Stimulated activated naive B cell treated with anti-CD40 and anti-IgM and Interleukin-4, amounts not matched to agents 10 μg/mL and 1 μg/mL and 100 μg/mL, for 72 hours (primary cell): ENCODE measurements at regions not wholly inside any gene's neighbourhood (a gene's known extent, or its start where the extent isn't known, plus 50 kb on each side); places are given as distances from the start of the nearest gene placed in this dataset.
A peak's percentile ranks its signal among the peaks of the same experiment; 100 is the strongest.
"Not testable (repeated sequence)": the region's sequence is repeated elsewhere in the genome, so short reads cannot be mapped to it uniquely, and the experiment has no call there.

Experiments used
- ATAC-seq, 2 donors: fragments of 150-1000 bp; cut with Tn5 transposase; replicated peaks; 2 replicates each; pipeline ENCODE4 v1.10.0; 2021; ENCODE audit warnings: moderate library complexity in 1 of 2
- DNase-seq: peaks from one replicate; pipeline ENCODE4 v3.0.0; 2021
- H3K27ac Mint-ChIP-seq: one replicate; pipeline ENCODE4 v1.8.0; 2022; ENCODE audit warnings: mild to moderate bottlenecking, mixed read lengths
- H3K27me3 Mint-ChIP-seq, 2 donors: one replicate each; pipeline ENCODE4 v1.8.0; 2022; ENCODE audit warnings: mixed read lengths in 2 of 2
- H3K36me3 Mint-ChIP-seq, 2 donors: one replicate each; pipeline ENCODE4 v1.8.0; 2022; ENCODE audit warnings: mixed read lengths in 2 of 2, mild to moderate bottlenecking in 1 of 2
- H3K4me1 Mint-ChIP-seq, 2 donors: one replicate each; pipeline ENCODE4 v1.8.0; 2022; ENCODE audit warnings: mixed read lengths in 2 of 2, mild to moderate bottlenecking in 1 of 2
- H3K4me3 Mint-ChIP-seq, 2 donors: one replicate each; pipeline ENCODE4 v1.8.0; 2022; ENCODE audit warnings: mild to moderate bottlenecking in 2 of 2, mixed read lengths in 2 of 2, moderate library complexity in 1 of 2
- H3K9me3 Mint-ChIP-seq, 2 donors: one replicate each; pipeline ENCODE4 v1.8.0; 2022; ENCODE audit warnings: mixed read lengths in 2 of 2, mild to moderate bottlenecking in 1 of 2

- Mint-ChIP-seq H3K36me3 (no peaks in the 10 kb centered on the region), H3K27ac (no peak overlapping the region), H3K4me3 (no peak overlapping the region), H3K9me3 (no peaks in the 10 kb centered on the region), H3K27me3 (no peaks in the 10 kb centered on the region), H3K4me1 (peaks cover 0 to 3% of the 10 kb centered on the region in 2 donors)
- DNase-seq (no peak), ATAC-seq (no peak)
These were observed 394.8 kb downstream of the DCDC2C start for GRCh38 chr2:4098137-4098536.

DNA sequence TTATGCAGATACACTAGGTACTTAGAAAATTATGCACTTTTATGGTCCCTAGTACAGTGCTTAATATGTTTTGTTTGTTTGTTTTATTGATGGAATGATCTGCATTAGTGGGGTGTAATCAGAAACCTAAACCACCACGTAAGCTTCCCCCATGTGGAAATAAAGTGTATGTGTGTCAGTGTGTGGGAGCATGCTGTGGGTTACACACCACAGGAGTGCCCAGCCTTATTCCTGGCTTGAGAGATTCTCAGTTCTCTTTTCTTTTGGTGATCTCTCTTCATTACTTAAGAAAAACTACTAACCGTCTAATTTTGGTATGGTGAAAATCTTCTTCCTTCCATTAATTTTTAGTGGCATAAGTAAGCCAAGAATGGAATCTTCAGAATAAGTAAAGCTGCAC lies 398.6 kb downstream of the DCDC2C start:
- Mint-ChIP-seq H3K4me3 (no peak overlapping the region), H3K4me1 (peaks cover 0 to 3% of the 10 kb centered on the region in 2 donors), H3K9me3 (no peaks in the 10 kb centered on the region), H3K36me3 (no peaks in the 10 kb centered on the region), H3K27me3 (no peaks in the 10 kb centered on the region), H3K27ac (no peak overlapping the region)
- DNase-seq (no peak), ATAC-seq (peak; percentile 50 to 53)

GRCh38 chr2:4107179-4107578 lies 403.8 kb downstream of the DCDC2C start:
- no peak overlapping the region for H3K27ac Mint-ChIP-seq
- no peaks in the 10 kb centered on the region for H3K9me3 Mint-ChIP-seq
- H3K36me3 Mint-ChIP-seq, result no peaks in the 10 kb centered on the region
- no peak for ATAC-seq
- H3K4me1 Mint-ChIP-seq, result no peaks in the 10 kb centered on the region
- no peak overlapping the region for H3K4me3 Mint-ChIP-seq
- no peak for DNase-seq
- H3K27me3 Mint-ChIP-seq, result no peaks in the 10 kb centered on the region

GRCh38 chr2:4110273-4110672 lies 406.9 kb downstream of the DCDC2C start:
- DNase-seq (no peak), ATAC-seq (no peak)
- H3K27me3 Mint-ChIP-seq, result no peaks in the 10 kb centered on the region
- no peak overlapping the region for H3K27ac Mint-ChIP-seq
- H3K4me1 Mint-ChIP-seq, result no peaks in the 10 kb centered on the region
- H3K36me3 Mint-ChIP-seq, result no peaks in the 10 kb centered on the region
- peaks cover 0 to under 1% of the 10 kb centered on the region in 2 donors for H3K9me3 Mint-ChIP-seq
- no peak overlapping the region for H3K4me3 Mint-ChIP-seq

DNA sequence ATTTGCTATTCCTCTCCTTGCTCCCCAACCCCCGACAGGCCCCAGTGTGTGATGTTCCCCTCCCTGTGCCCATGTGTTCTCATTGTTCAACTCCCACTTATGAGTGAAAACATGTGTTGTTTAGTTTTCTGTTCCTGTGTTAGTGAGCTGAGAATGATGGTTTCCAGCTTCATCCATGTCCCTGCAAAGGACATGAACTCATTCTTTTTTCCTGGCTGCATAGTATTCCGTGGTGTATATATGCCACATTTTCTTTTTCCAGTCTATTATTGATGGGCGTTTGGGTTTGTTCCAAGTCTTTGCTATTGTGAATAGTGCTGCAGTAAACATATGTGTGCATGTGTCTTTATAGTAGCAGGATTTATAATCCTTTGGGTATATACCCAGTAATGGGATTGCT lies 412.1 kb downstream of the DCDC2C start:
- not testable (repeated sequence) for ATAC-seq, H3K4me1 Mint-ChIP-seq, H3K27me3 Mint-ChIP-seq, H3K4me3 Mint-ChIP-seq, H3K36me3 Mint-ChIP-seq, H3K27ac Mint-ChIP-seq, DNase-seq
- peaks cover 6 to 13% of the 10 kb centered on the region in 2 donors for H3K9me3 Mint-ChIP-seq

- no peak for DNase-seq
- no peaks in the 10 kb centered on the region for H3K36me3 Mint-ChIP-seq
These were observed 419.4 kb downstream of the DCDC2C start for GRCh38 chr2:4122726-4123125.

DNA sequence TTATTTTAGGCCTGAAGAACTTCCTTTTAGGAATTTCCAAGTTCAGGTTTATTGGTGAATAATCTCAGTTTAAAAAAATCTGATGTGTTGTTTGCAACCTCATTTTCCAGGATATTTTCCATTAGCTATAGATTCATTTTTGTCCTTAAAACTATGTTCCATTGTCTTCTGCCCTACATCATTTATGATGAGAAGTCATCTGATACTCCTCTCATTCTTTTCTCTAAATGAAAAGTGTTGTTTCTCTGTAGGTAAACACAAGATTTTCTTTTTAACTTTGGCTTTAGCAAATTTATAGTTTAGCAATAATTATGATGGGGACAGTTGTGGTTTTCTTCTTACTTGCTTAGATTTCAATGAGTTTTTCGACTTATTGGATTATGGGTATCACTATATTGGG lies 427.3 kb downstream of the DCDC2C start:
- H3K4me3 Mint-ChIP-seq, result no peak overlapping the region
- peaks cover 3 to 9% of the 10 kb centered on the region in 2 donors for H3K36me3 Mint-ChIP-seq
- peaks cover 3 to 12% of the 10 kb centered on the region in 2 donors for H3K4me1 Mint-ChIP-seq
- no peaks in the 10 kb centered on the region for H3K27me3 Mint-ChIP-seq
- DNase-seq (no peak), ATAC-seq (no peak)
- H3K27ac Mint-ChIP-seq, result no peak overlapping the region
- H3K9me3 Mint-ChIP-seq, result peaks cover 14 to 22% of the 10 kb centered on the region in 2 donors

More at GRCh38 chr2:4122726-4123125, 419.4 kb downstream of the DCDC2C start:
- no peak for ATAC-seq
- no peak overlapping the region for H3K4me3 Mint-ChIP-seq
- H3K27me3 Mint-ChIP-seq, result no peaks in the 10 kb centered on the region
- no peak overlapping the region for H3K27ac Mint-ChIP-seq
- peaks cover 6 to 18% of the 10 kb centered on the region in 2 donors for H3K9me3 Mint-ChIP-seq
- no peaks in the 10 kb centered on the region for H3K4me1 Mint-ChIP-seq

- ATAC-seq (peak in 1 of 2 donors; percentile 46), DNase-seq (no peak)
- Mint-ChIP-seq H3K4me1 (peaks cover 3 to 19% of the 10 kb centered on the region in 2 donors), H3K36me3 (peaks cover 3 to 9% of the 10 kb centered on the region in 2 donors), H3K9me3 (peaks cover 14 to 18% of the 10 kb centered on the region in 2 donors), H3K27ac (no peak overlapping the region), H3K4me3 (no peak overlapping the region), H3K27me3 (no peaks in the 10 kb centered on the region)
These were observed 431.5 kb downstream of the DCDC2C start for GRCh38 chr2:4134551-4135550.

DNA sequence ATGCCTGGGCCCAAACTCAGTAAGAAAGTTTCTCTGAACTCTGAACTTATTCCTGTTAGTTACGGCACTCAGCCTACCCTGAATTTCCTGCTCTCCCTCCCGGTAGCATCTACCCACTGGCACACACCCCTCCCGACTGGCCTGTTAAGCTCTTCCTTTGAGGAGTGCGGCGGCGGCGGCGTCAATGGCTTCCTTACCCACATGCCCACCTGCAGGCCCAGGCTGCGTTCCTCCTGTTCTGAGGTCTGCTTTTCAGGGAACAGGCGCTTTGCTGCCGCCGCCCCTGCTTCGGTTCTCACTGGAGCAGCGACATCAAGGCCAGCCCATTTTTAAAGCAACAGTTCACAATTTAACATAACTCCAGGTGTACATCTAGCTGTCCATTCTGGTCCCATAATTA lies 432.4 kb downstream of the DCDC2C start:
- Mint-ChIP-seq H3K4me1 (peaks cover 3 to 19% of the 10 kb centered on the region in 2 donors), H3K9me3 (peaks cover 10 to 15% of the 10 kb centered on the region in 2 donors), H3K27me3 (no peaks in the 10 kb centered on the region), H3K36me3 (peaks cover 3 to 7% of the 10 kb centered on the region in 2 donors), H3K4me3 (peak overlapping the region in 1 of 2 donors; percentile 70), H3K27ac (no peak overlapping the region)
- peak in 1 of 2 donors; percentile 31 for ATAC-seq
- DNase-seq, result no peak

- Mint-ChIP-seq H3K9me3 (peaks cover 0 to 3% of the 10 kb centered on the region in 2 donors), H3K27me3 (no peaks in the 10 kb centered on the region), H3K4me3 (no peak overlapping the region), H3K4me1 (peaks cover 3 to 19% of the 10 kb centered on the region in 2 donors), H3K36me3 (no peaks in the 10 kb centered on the region), H3K27ac (no peak overlapping the region)
- DNase-seq (no peak), ATAC-seq (no peak)
These were observed 435.9 kb downstream of the DCDC2C start for GRCh38 chr2:4139316-4139715.

DNA sequence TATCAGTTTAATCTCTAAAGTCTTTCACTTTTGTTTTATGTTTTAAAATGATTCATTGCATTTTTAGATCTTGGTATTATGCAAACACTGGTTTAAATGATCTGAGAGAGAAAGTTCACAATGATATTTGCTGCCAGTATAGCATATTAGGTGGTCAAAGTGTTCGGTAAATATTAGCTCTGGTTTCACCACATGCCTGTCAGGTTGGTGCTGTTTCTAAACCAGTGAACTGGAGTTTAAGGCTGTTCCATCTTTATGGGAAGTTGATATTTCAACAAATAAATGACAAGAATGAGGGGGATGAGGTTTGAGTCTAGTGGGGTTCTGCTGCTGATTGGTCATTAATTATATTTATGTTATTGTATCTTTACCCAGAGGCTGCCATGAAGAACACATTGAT lies 436.4 kb downstream of the DCDC2C start:
- H3K36me3 Mint-ChIP-seq, result no peaks in the 10 kb centered on the region
- ATAC-seq, result no peak
- peaks cover 3 to 16% of the 10 kb centered on the region in 2 donors for H3K4me1 Mint-ChIP-seq
- no peak for DNase-seq
- H3K27ac Mint-ChIP-seq, result no peak overlapping the region
- H3K9me3 Mint-ChIP-seq, result peaks cover 0 to 5% of the 10 kb centered on the region in 2 donors
- H3K4me3 Mint-ChIP-seq, result no peak overlapping the region
- no peaks in the 10 kb centered on the region for H3K27me3 Mint-ChIP-seq

DNA sequence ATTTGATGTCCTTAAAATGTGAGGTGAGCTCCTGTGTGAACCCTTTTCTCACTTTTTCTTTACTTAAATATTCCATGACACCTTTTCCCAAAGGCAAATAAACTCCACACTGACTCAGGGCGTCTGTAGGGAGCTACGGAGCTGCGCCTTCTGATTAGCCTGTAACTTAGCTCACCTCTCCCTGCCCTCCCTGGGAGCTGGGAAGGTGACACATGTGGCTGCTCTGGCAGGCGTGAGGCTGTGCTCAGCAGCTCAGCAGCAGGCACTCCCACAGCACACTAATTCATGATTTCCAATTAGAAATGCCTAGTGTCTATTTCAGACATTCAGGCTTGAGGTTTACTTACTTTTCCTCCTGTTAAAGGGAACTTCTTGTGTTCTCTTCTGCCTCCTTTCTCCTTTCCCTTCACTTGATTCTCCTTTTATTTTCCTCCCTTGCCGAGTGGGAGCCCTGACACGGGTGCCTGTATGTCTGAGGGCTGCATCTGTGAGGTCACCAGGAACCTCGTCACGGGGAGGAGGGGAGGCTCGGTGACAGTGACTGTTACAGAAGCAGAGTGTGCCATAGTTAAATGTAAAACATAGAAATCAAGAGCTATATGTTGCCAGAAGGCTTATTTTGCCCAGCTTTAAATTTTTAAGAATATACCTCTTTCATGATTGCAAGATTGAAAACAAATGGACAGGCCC lies 437.1 kb downstream of the DCDC2C start:
- Mint-ChIP-seq H3K36me3 (no peaks in the 10 kb centered on the region), H3K4me3 (no peak overlapping the region), H3K27me3 (no peaks in the 10 kb centered on the region), H3K4me1 (peaks cover 0 to 9% of the 10 kb centered on the region in 2 donors), H3K9me3 (peaks cover 0 to 5% of the 10 kb centered on the region in 2 donors), H3K27ac (no peak overlapping the region)
- DNase-seq, result no peak
- ATAC-seq, result no peak

DNA sequence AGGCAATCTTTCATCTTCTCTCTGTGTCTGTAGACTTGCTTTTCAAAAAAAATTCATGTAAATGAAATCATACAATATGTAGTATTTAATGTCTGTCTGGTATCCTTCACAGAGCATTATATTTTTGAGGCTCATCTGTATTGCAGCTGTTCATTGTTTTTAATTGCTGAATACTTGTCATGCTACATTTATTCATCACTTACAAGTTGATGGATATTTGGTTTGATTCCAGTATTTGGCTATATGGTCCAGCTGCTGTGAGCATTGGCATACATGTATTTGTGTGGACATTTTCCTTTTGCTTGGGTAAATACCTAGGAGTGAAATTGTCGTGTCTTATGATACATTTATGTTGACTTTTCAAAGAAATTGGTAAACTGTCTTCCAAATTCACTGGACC lies 441.4 kb downstream of the DCDC2C start:
- no peaks in the 10 kb centered on the region for H3K4me1 Mint-ChIP-seq
- ATAC-seq (no peak), DNase-seq (no peak)
- peaks cover 5 to 7% of the 10 kb centered on the region in 2 donors for H3K9me3 Mint-ChIP-seq
- H3K4me3 Mint-ChIP-seq, result no peak overlapping the region
- H3K36me3 Mint-ChIP-seq, result no peaks in the 10 kb centered on the region
- H3K27ac Mint-ChIP-seq, result no peak overlapping the region
- H3K27me3 Mint-ChIP-seq, result no peaks in the 10 kb centered on the region

DNA sequence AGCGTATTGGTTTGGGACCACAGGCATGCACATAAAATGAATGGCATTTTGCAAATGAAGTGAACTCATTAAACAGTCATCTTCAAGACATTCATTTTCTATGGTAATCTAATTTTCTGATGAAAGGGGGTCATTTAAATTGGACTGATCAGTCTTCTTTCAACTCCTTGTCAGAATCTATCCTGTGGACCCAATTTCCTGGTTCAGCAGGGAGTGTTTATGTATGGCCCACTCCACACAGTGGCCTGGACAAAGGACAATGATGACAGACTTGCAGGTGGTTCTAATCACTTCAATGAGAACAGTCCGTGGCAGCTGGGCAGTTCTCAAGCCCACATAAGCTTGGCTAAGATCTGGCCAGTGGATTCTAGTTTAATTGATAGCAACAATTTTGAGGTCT lies 448.1 kb downstream of the DCDC2C start:
- no peak for ATAC-seq
- no peaks in the 10 kb centered on the region for H3K4me1 Mint-ChIP-seq

More for the DNA sequence above, 448.1 kb downstream of the DCDC2C start:
- DNase-seq, result no peak
- Mint-ChIP-seq H3K9me3 (peaks cover 5 to 6% of the 10 kb centered on the region in 2 donors), H3K36me3 (no peaks in the 10 kb centered on the region), H3K27ac (no peak overlapping the region), H3K27me3 (no peaks in the 10 kb centered on the region), H3K4me3 (no peak overlapping the region)
